ENCODE measurements at regions not wholly inside any gene's neighbourhood (a gene's known extent, or its start where the extent isn't known, plus 50 kb on each side); places are given as distances from the start of the nearest gene placed in this dataset.

- TF ChIP-seq USF2 (IDR thresholded peaks at IDR 0.05; ENCODE audit: low read length) (no peak), MAFK (IDR thresholded peaks at IDR 0.05; ENCODE audit: low read depth, low read length) (no peak), CTCF (IDR thresholded peaks at IDR 0.05; ENCODE audit: control extremely low read depth in 1 of 3, insufficient read depth in 1 of 3, low read depth in 1 of 3, low read length in 3 of 3) (no peak), EP300 (IDR thresholded peaks at IDR 0.05; ENCODE audit: borderline replicate concordance in 1 of 2, low read depth in 2 of 2, low read length in 2 of 2) (no peak), BCL11A (IDR thresholded peaks at IDR 0.05; ENCODE audit: low read depth in 2 of 2, low read length in 2 of 2) (no peak), EZH2 (IDR thresholded peaks at IDR 0.05; ENCODE audit: low read depth, low read length, severe bottlenecking) (no peak), SP2 (IDR thresholded peaks at IDR 0.05; ENCODE audit: low read length) (no peak)
These were observed 117.5 kb downstream of the DLL1 start for GRCh38 chr6:170173335-170173881.

Measured in H1 (cell line).